Ovary (tissue), 3 donors: ENCODE measurements at regions not wholly inside any gene's neighbourhood (a gene's known extent, or its start where the extent isn't known, plus 50 kb on each side); places are given as distances from the start of the nearest gene placed in this dataset.

Experiments used
- CTCF ChIP-seq, 3 donors: fragments of 450-650 bp in 2 of 3; fragments of 200-600 bp in 1 of 3; IDR thresholded peaks; one replicate each; pipeline versions ENCODE4 v1.5.1 to v1.8.0; 2016 to 2022; ENCODE audit warnings: antibody characterized with exemption in 3 of 3, mild to moderate bottlenecking in 1 of 3
- EP300 ChIP-seq: sonication (generic); formaldehyde crosslinking; IDR thresholded peaks from one replicate; pipeline ENCODE4 v1.6.1; 2017; ENCODE audit warnings: antibody characterized with exemption
- POLR2A ChIP-seq: fragments of 450-650 bp; IDR thresholded peaks from one replicate; pipeline ENCODE4 v1.6.1; 2017; ENCODE audit warnings: antibody characterized with exemption, mild to moderate bottlenecking, moderate library complexity
- donor health status: DM: no; HTN: no; CAD: no.

GRCh38 chr16:79765431-79765830 is 164.9 kb upstream of the MAF start:
- TF ChIP-seq CTCF (IDR thresholded peaks at IDR 0.05) = no peak
- no peak for TF ChIP-seq POLR2A
- TF ChIP-seq EP300 = no peak
